ENCODE measurements at regions not wholly inside any gene's neighbourhood (a gene's known extent, or its start where the extent isn't known, plus 50 kb on each side); places are given as distances from the start of the nearest gene placed in this dataset.

GRCh38 chr2:12110074-12110473, 363.6 kb downstream of the LPIN1 start:
- TF ChIP-seq GATA3 (IDR thresholded peaks at IDR 0.05; ENCODE audit: low read depth, low read length): no peak
- no peak for TF ChIP-seq GATA2 (IDR thresholded peaks at IDR 0.05; ENCODE audit: low read depth, low read length)

DNA sequence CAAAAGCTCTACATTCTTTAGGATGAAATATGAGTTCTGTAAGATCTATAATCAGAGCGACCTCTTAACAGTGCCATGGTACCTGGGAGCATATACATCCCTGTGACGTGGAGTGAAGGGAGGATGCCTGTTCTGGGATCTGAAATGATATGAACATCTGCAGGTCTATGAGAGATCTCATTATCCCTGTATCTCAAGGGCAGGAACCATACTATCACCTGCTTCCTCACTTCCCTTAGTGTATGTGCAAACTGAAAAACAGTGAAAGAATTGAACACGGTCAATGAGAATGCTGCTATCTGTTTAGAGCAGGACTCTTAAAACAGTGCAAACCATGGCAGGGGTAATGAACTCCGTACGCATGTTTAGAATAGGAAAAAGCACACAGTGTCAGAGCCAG, 364.0 kb downstream of the LPIN1 start:
- TF ChIP-seq GATA3 (IDR thresholded peaks at IDR 0.05; ENCODE audit: low read depth, low read length): no peak
- no peak for TF ChIP-seq GATA2 (IDR thresholded peaks at IDR 0.05; ENCODE audit: low read depth, low read length)

DNA sequence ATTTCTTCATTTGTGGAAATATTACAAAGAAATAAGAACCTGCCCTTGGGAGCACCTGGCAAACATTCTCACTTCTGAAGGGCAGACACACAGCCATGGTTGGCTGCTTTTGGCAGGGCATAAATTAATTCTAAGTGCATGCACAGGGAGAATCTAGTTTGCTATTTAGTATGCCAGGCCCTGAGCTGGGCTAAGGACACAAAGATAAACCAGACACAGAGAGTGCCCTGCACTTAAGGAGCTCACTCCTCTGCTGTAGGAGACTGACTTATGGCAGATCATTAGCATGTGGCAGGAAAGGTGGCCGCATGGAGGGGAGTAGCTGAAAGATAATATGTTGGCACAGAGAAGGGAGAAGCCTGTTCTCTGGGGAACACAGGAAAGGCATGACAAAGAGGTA, 367.0 kb downstream of the LPIN1 start:
- TF ChIP-seq GATA2 (IDR thresholded peaks at IDR 0.05; ENCODE audit: low read depth, low read length): no peak
- no peak for TF ChIP-seq GATA3 (IDR thresholded peaks at IDR 0.05; ENCODE audit: low read depth, low read length)

- TF ChIP-seq GATA3 (IDR thresholded peaks at IDR 0.05; ENCODE audit: low read depth, low read length) (no peak), GATA2 (IDR thresholded peaks at IDR 0.05; ENCODE audit: low read depth, low read length) (no peak)
These were observed 368.4 kb downstream of the LPIN1 start for GRCh38 chr2:12114816-12115215.

DNA sequence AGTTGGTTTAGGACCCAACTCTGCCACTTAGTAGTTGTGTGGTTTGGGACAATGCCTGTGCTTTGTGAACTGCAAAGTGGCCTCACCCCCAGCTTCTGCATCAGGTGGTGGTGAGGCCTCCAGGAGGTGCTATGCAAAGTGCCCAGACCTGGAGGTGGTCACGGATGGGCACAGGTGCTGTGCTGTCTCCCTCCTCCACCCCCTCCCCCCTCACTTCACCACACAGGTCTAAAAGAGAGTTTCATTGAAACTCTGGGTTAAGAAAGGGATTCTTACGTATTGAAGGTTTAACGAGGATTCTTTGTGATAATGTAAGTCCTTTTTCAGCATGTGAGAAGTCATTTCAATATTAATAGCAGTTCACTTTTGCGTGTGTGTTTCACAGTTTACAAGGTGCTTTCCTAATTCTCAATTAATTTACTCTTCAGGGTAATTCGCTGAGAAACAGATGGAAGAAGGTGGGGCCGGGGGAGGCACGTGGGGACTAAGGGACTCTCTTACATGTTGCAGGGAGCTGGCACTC, 369.9 kb downstream of the LPIN1 start:
- TF ChIP-seq GATA3 (IDR thresholded peaks at IDR 0.05; ENCODE audit: low read depth, low read length) (no peak), GATA2 (IDR thresholded peaks at IDR 0.05; ENCODE audit: low read depth, low read length) (no peak)

DNA sequence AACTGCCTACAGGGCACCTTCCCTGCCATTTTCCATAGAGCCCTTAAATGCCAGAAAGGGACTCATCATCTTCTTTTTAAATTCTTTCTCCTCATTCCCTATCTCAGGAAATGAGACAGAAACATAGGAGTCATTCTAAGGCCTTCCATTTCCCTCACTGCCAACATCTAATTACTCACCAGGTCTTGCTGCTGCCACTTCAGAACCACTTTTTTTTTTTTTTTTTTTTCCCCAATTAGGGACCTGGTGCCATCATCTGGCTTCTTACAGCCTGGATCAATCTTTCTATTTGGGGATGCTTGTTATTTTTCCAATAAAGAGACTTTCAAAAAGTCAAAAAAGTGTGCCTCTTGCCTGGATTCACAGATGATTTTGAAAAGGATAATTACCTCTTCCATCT, 373.4 kb downstream of the LPIN1 start:
- TF ChIP-seq GATA3 (IDR thresholded peaks at IDR 0.05; ENCODE audit: low read depth, low read length): no peak
- TF ChIP-seq GATA2 (IDR thresholded peaks at IDR 0.05; ENCODE audit: low read depth, low read length): no peak

DNA sequence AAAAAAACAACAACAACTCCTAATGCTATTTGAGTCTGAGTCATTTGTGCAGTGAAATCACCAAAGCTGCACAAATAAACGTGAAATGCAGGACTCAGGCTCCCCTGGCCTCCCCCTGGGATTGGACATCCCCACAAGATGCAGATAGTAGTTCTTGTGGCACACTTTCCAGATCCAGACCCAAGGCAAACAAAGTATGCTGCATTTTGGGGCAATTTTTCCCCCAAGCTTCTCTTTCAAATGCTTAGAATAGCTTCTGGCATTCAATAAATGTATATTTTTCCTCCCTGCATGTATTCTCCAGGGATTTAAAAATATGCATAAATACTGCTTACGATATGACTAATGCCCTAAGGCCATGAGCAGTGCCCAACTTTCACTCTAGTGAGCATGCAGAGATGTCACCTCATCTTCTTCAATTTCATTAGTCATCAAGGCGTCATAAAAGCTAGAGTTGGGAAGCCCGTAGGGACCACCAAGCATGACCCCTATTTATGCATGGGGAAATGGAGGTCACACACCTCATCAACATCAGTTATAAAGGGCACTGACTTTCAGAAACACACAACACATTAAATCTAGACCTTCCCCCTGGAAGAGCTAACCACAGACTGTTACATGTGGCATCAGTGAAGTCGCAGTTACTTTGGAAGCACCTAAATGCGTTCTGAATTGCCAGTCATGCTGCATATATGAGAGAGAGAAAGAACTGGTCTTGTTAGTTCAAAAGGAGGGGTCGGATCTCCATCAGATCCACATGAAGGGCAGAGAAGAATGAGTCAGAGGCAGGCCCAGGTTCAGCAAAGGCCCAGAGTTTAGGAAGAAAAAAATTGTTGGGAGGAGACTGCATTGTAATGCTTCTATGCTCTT, 374.1 kb downstream of the LPIN1 start:
- TF ChIP-seq GATA2 (IDR thresholded peaks at IDR 0.05; ENCODE audit: low read depth, low read length) (no peak), GATA3 (IDR thresholded peaks at IDR 0.05; ENCODE audit: low read depth, low read length) (no peak)

DNA sequence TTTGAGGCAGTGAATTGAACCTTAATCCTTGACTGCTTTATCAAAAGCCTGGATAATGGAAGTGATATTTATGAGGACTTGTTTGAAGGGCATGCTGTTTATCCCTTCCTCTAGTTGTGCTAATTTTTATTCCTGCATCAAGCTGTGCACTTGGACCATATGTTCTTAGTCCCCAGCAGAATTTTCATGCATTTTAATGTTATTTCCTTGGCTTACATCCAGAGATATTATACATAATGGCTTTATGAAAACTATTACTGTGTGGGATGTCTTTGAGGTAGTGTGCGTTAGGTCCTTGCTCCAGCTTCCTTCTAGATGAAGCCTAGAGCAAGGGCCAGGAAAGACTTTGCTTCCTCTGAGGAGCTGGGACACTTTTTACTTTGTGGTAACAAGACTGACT, 378.4 kb downstream of the LPIN1 start:
- no peak for TF ChIP-seq GATA3 (IDR thresholded peaks at IDR 0.05; ENCODE audit: low read depth, low read length)
- no peak for TF ChIP-seq GATA2 (IDR thresholded peaks at IDR 0.05; ENCODE audit: low read depth, low read length)

DNA sequence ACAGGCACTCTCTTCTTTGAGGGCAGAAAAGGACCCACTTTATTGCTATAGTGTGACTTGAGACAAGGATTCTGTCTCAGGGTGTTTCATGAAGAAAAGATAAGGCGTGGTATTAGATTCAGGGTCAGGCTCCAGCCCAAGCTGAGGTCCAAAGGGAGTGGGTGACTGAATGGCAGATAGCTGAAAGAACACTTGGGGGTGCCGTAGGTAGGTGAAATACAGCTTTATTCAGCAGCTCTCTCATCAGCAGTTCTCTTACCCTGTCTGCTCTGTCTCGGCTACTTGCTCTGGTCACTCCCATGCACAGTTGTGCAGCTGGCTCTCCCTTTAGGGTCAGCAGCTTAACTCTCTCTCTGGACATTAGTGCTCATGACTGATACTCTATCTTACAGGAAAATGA, 379.9 kb downstream of the LPIN1 start:
- TF ChIP-seq GATA3 (IDR thresholded peaks at IDR 0.05; ENCODE audit: low read depth, low read length) (no peak), GATA2 (IDR thresholded peaks at IDR 0.05; ENCODE audit: low read depth, low read length) (no peak)

GRCh38 chr2:12127638-12128037, 381.2 kb downstream of the LPIN1 start:
- TF ChIP-seq GATA2 (IDR thresholded peaks at IDR 0.05; ENCODE audit: low read depth, low read length) (no peak), GATA3 (IDR thresholded peaks at IDR 0.05; ENCODE audit: low read depth, low read length) (no peak)

- TF ChIP-seq GATA2 (IDR thresholded peaks at IDR 0.05; ENCODE audit: low read depth, low read length) (no peak), GATA3 (IDR thresholded peaks at IDR 0.05; ENCODE audit: low read depth, low read length) (no peak)
These were observed 385.5 kb downstream of the LPIN1 start for GRCh38 chr2:12131975-12132374.

DNA sequence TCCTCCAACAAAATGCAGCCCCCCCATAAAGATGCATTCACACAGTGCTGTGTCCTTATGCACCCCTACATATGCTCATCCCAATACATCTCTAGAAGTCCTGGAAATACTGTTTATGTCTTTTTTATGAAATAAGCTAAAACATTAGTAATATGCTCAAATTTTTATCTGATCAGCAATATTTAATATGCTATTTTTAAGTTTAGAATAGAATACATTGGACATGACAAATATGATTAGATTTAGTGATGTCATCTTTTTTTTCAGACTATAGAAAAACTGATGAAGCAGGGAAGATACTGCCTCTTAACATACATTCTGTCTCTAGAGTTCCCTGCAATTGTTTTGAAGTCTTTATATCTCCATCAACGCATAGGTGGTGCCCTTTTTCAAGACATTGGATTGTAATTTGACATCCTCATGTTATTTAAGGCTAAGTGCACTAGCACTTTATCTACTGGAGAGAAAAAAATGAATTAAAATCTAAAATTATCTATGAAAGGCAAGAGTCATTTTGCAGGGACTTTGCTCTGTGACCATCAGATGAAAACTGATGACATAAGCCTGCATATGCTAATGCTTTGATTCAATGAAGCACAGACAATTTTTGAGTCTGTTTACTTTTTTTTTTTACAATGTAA, 395.3 kb downstream of the LPIN1 start:
- no peak for TF ChIP-seq GATA3 (IDR thresholded peaks at IDR 0.05; ENCODE audit: low read depth, low read length)
- TF ChIP-seq GATA2 (IDR thresholded peaks at IDR 0.05; ENCODE audit: low read depth, low read length): no peak

DNA sequence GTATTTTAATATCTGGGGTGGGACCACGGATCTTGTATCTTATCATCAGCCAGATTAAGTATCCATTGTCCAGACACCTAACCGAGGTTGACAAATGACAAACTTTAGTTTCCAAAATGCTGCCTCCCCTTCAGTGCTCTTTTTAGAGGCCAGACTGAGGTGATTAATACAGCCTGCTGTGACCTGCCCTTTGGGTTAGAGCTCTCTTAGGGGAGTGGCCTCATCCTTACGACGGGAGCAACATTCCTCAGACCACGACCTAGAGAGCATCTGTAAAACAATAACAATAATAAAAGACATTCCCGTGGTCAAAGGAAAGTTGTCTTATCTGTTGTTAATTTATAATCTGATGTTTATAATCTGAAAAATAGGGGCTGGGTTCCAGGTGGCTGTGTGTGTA, 405.3 kb downstream of the LPIN1 start:
- no peak for TF ChIP-seq GATA3 (IDR thresholded peaks at IDR 0.05; ENCODE audit: low read depth, low read length)
- TF ChIP-seq GATA2 (IDR thresholded peaks at IDR 0.05; ENCODE audit: low read depth, low read length): no peak

DNA sequence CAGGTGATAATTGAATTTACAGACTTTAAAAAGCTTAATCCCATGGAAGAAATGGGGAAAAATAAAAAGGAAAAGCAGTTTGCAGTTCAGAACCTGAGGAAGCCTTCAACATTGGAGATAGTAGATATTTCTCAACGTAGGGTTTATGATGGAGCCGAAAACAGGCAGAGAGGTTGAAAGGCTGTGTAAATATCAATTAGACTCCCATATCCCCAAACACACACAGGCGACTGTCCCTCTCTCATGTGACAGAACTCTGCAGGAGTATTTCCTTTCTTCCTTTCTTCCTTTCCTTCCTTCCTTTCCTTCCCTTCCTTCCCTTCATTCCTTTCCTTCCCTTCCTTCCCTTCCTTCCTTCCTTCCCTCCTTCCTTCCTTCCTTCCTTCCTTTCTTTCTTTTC, 406.5 kb downstream of the LPIN1 start:
- no peak for TF ChIP-seq GATA2 (IDR thresholded peaks at IDR 0.05; ENCODE audit: low read depth, low read length)
- no peak for TF ChIP-seq GATA3 (IDR thresholded peaks at IDR 0.05; ENCODE audit: low read depth, low read length)

All from SH-SY5Y (cell line).